Right atrium auricular region (tissue), 2 donors: ENCODE measurements at regions not wholly inside any gene's neighbourhood (a gene's known extent, or its start where the extent isn't known, plus 50 kb on each side); places are given as distances from the start of the nearest gene placed in this dataset.

Experiments used
- DNase-seq: peaks from one replicate; pipeline ENCODE4 v3.0.0-alpha.2; 2019; ENCODE audit warnings: low spot score
- H3K27ac ChIP-seq, 2 donors: fragments of 200-600 bp; sonication (generic); 1 replicate in 1 of 2; 2 replicates in 1 of 2; pipeline ENCODE4 v1.5.1; 2016 to 2019
- H3K27me3 ChIP-seq, 2 donors: fragments of 200-600 bp; sonication (generic); one replicate each; pipeline versions ENCODE4 v1.5.1 to v1.6.0; 2017 to 2019
- H3K36me3 ChIP-seq: fragments of 200-600 bp; sonication (generic); one replicate; pipeline ENCODE4 v1.5.1; 2016
- H3K4me1 ChIP-seq, 2 donors: fragments of 200-600 bp; sonication (generic); one replicate each; pipeline versions ENCODE4 v1.5.1 to v1.6.0; 2017 to 2019
- H3K4me3 ChIP-seq, 2 donors: fragments of 200-600 bp; sonication (generic); 1 replicate in 1 of 2; 2 replicates in 1 of 2; pipeline ENCODE4 v1.5.1; 2017 to 2019; ENCODE audit warnings: mild to moderate bottlenecking in 1 of 2, moderate library complexity in 1 of 2
- H3K9me3 ChIP-seq, 2 donors: fragments of 200-600 bp; sonication (generic); one replicate each; pipeline ENCODE4 v1.5.1; 2019
- CTCF ChIP-seq, 2 donors: fragments of 200-600 bp; sonication (generic); IDR thresholded peaks; one replicate each; pipeline ENCODE4 v1.5.1; 2019; ENCODE audit warnings: antibody characterized with exemption in 2 of 2

DNA sequence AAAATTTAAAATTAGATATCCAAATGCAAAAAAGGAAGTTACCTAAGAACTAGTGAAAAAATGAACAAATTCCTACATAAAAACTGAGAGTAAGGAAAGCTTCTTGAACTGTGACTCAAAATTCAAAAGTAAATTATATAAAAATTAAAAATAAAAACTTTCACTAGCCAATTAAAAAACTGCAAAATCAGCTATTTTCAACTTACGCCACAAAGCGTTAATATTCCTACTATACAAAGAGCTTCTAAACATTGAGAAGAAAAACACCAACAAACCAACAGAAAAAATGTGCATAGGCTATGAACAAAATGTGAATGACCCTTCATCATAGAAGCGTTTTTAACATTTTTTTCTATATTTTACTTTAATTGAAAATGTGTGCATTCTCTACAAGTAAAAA is 445.7 kb downstream of the CDH2 start:
- H3K4me3 ChIP-seq = no peak overlapping the region
- no peak for DNase-seq
- no peak for TF ChIP-seq CTCF (IDR thresholded peaks at IDR 0.05)
- H3K27me3 ChIP-seq = no peaks in the 10 kb centered on the region
- H3K27ac ChIP-seq = no peak overlapping the region
- no peaks in the 10 kb centered on the region for H3K4me1 ChIP-seq
- H3K36me3 ChIP-seq = no peaks in the 10 kb centered on the region
- peaks cover 0 to 24% of the 10 kb centered on the region in 2 donors for H3K9me3 ChIP-seq

- DNase-seq = no peak
- TF ChIP-seq CTCF (IDR thresholded peaks at IDR 0.05) = no peak
These were observed 448.3 kb downstream of the CDH2 start for GRCh38 chr18:27728659-27729058.

GRCh38 chr18:27724362-27724761 is 452.6 kb downstream of the CDH2 start:
- Histone ChIP-seq H3K4me3 (no peak overlapping the region), H3K9me3 (peaks cover 0 to 17% of the 10 kb centered on the region in 2 donors), H3K27me3 (no peaks in the 10 kb centered on the region), H3K4me1 (no peaks in the 10 kb centered on the region), H3K27ac (no peak overlapping the region), H3K36me3 (no peaks in the 10 kb centered on the region)
- no peak for TF ChIP-seq CTCF (IDR thresholded peaks at IDR 0.05)
- DNase-seq = no peak

More at GRCh38 chr18:27728659-27729058, 448.3 kb downstream of the CDH2 start:
- H3K9me3 ChIP-seq = peaks cover 0 to 24% of the 10 kb centered on the region in 2 donors
- no peaks in the 10 kb centered on the region for H3K36me3 ChIP-seq
- no peaks in the 10 kb centered on the region for H3K4me1 ChIP-seq
- no peak overlapping the region for H3K27ac ChIP-seq
- H3K4me3 ChIP-seq = no peak overlapping the region
- H3K27me3 ChIP-seq = no peaks in the 10 kb centered on the region

DNA sequence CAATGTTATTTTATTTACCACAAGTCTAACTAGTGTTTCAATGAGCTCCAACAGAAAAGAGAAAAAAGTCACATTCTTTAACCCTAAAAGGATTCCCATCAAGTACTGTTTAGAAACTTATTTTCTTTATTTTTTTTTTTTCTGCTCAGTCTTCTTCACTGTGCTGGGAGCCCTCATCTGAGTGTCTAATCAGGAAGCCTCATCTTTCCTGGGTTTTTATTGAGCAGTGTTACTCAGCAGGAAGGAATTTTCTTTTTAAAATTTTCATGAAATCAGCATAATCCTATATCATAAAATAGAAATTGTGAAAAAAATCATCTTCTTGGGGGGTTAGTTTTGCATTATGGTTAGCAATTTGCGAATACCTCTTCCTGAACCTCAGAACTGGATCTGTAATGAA is 453.8 kb downstream of the CDH2 start:
- no peak overlapping the region for H3K27ac ChIP-seq
- no peak for DNase-seq
- no peaks in the 10 kb centered on the region for H3K27me3 ChIP-seq
- H3K4me1 ChIP-seq = no peaks in the 10 kb centered on the region
- no peak for TF ChIP-seq CTCF (IDR thresholded peaks at IDR 0.05)
- no peak overlapping the region for H3K4me3 ChIP-seq
- H3K9me3 ChIP-seq = peaks cover 0 to 6% of the 10 kb centered on the region in 2 donors
- no peaks in the 10 kb centered on the region for H3K36me3 ChIP-seq

- DNase-seq = no peak
- no peak overlapping the region for H3K4me3 ChIP-seq
- TF ChIP-seq CTCF (IDR thresholded peaks at IDR 0.05) = no peak
- H3K9me3 ChIP-seq = peaks cover 0 to 2% of the 10 kb centered on the region in 2 donors
- peaks cover 0 to 13% of the 10 kb centered on the region in 2 donors for H3K4me1 ChIP-seq
- H3K36me3 ChIP-seq = no peaks in the 10 kb centered on the region
- no peaks in the 10 kb centered on the region for H3K27me3 ChIP-seq
- H3K27ac ChIP-seq = no peak overlapping the region
These were observed 457.2 kb downstream of the CDH2 start for GRCh38 chr18:27719680-27720079.

GRCh38 chr18:27717816-27718215 is 459.1 kb downstream of the CDH2 start:
- Histone ChIP-seq H3K9me3 (peaks cover 0 to 7% of the 10 kb centered on the region in 2 donors), H3K4me3 (no peak overlapping the region), H3K4me1 (peaks cover 0 to 15% of the 10 kb centered on the region in 2 donors), H3K27me3 (no peaks in the 10 kb centered on the region), H3K36me3 (no peaks in the 10 kb centered on the region), H3K27ac (no peak overlapping the region)
- TF ChIP-seq CTCF (IDR thresholded peaks at IDR 0.05) = no peak
- no peak for DNase-seq
